Upper lobe of right lung (tissue), 1 donor: ENCODE measurements at regions not wholly inside any gene's neighbourhood (a gene's known extent, or its start where the extent isn't known, plus 50 kb on each side); places are given as distances from the start of the nearest gene placed in this dataset.

Experiments used
- ATAC-seq: fragments of 200-7000 bp; cut with Tn5 transposase; one replicate; pipeline ENCODE4 v1.9.1; 2020; ENCODE audit warnings: mild to moderate bottlenecking, moderate library complexity
- DNase-seq: peaks from one replicate; pipeline ENCODE4 v3.0.0-alpha.2; 2020
- H3K27ac ChIP-seq: fragments of 200-600 bp; one replicate; pipeline ENCODE4 v1.8.0; 2022
- H3K27me3 ChIP-seq: fragments of 200-600 bp; one replicate; pipeline ENCODE4 v1.8.0; 2022; ENCODE audit warnings: mild to moderate bottlenecking
- H3K36me3 ChIP-seq: fragments of 200-600 bp; one replicate; pipeline ENCODE4 v1.8.0; 2022
- H3K4me1 ChIP-seq: fragments of 200-600 bp; one replicate; pipeline ENCODE4 v1.8.0; 2022
- H3K4me3 ChIP-seq: fragments of 200-600 bp; one replicate; pipeline ENCODE4 v1.8.0; 2022; ENCODE audit warnings: mild to moderate bottlenecking
- H3K9me3 ChIP-seq: fragments of 200-600 bp; one replicate; pipeline ENCODE4 v1.8.0; 2022
- intact Hi-C: fragments of 100-400 bp; cut with DNase I; formaldehyde crosslinking; loops from one replicate; pipeline ENCODE4 v1.11.0; 2022
- TF ChIP-seq, protein P1 (sequence below): fragments of 200-600 bp; IDR thresholded peaks from one replicate; pipeline ENCODE4 v1.8.0; 2022; ENCODE audit warnings: antibody characterized with exemption
- donor health status: DM: no; HTN: yes; CAD: no; lungs with severe emphysema.

DNA sequence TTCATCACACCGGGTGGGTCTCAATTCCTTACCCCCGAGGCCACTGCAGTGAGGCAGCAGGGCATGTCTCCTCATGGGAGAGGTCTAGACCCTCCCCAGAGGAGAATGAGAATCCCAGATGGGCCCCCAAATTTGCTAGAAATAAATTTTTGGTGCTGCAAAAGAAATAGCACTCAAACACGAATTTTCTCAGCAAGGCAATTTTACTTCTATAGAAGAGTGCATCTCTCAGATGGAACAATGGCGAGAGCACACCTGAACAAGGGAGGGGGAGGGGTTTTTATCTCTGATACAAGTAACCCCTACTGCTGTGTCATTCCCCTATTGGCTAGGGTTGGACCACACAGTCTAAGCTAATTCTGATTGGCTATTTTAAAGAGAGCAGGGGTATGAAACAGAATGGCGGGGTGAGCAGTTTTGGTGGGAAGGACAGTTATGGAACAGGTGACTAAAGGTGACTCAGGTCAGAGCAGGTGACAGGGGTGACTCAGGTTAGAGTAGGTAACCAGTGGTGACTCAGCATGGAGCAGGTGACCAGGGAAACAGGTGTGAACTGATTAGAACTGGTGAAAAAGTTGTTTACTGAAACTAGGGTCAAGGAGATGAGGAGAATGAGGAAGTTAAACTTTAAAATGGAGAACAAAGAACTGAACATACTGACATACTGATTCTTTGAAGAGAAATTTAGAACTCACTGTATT, 93.0 kb upstream of the WNT7A start:
- no peak for ATAC-seq
- Histone ChIP-seq H3K36me3 (no peaks in the 10 kb centered on the region), H3K27ac (no peak overlapping the region), H3K9me3 (no peaks in the 10 kb centered on the region), H3K27me3 (no peaks in the 10 kb centered on the region), H3K4me3 (no peak overlapping the region), H3K4me1 (no peaks in the 10 kb centered on the region)
- DNase-seq: no peak
- TF ChIP-seq, protein P1, sequence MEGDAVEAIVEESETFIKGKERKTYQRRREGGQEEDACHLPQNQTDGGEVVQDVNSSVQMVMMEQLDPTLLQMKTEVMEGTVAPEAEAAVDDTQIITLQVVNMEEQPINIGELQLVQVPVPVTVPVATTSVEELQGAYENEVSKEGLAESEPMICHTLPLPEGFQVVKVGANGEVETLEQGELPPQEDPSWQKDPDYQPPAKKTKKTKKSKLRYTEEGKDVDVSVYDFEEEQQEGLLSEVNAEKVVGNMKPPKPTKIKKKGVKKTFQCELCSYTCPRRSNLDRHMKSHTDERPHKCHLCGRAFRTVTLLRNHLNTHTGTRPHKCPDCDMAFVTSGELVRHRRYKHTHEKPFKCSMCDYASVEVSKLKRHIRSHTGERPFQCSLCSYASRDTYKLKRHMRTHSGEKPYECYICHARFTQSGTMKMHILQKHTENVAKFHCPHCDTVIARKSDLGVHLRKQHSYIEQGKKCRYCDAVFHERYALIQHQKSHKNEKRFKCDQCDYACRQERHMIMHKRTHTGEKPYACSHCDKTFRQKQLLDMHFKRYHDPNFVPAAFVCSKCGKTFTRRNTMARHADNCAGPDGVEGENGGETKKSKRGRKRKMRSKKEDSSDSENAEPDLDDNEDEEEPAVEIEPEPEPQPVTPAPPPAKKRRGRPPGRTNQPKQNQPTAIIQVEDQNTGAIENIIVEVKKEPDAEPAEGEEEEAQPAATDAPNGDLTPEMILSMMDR: no peak
- intact Hi-C loops: no loop called here

DNA sequence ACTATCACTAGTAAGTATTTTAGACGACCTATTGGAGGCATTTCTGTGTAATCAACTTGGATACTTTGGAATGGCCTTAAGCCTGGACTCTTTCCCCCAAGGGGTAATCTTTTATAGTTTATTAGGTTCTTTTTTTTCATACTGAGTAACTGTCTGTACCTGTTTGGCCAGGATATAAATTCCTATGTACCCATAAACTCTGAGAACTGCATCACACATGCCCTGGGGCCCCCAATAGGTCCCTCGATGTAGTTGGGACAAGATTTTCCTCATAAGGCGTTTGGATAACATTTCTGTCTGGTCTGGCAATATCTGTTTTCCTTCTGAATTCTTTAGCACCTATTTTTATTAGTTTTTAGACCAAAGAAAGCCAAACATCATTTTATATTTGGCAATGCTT, 86.4 kb upstream of the WNT7A start:
- H3K9me3 ChIP-seq: no peaks in the 10 kb centered on the region
- no peaks in the 10 kb centered on the region for H3K36me3 ChIP-seq
- H3K27me3 ChIP-seq: no peaks in the 10 kb centered on the region
- intact Hi-C loops: no loop called here
- no peak overlapping the region for H3K4me3 ChIP-seq
- no peak overlapping the region for H3K27ac ChIP-seq
- no peaks in the 10 kb centered on the region for H3K4me1 ChIP-seq
- TF ChIP-seq, protein P1: no peak
- no peak for ATAC-seq
- DNase-seq: no peak

DNA sequence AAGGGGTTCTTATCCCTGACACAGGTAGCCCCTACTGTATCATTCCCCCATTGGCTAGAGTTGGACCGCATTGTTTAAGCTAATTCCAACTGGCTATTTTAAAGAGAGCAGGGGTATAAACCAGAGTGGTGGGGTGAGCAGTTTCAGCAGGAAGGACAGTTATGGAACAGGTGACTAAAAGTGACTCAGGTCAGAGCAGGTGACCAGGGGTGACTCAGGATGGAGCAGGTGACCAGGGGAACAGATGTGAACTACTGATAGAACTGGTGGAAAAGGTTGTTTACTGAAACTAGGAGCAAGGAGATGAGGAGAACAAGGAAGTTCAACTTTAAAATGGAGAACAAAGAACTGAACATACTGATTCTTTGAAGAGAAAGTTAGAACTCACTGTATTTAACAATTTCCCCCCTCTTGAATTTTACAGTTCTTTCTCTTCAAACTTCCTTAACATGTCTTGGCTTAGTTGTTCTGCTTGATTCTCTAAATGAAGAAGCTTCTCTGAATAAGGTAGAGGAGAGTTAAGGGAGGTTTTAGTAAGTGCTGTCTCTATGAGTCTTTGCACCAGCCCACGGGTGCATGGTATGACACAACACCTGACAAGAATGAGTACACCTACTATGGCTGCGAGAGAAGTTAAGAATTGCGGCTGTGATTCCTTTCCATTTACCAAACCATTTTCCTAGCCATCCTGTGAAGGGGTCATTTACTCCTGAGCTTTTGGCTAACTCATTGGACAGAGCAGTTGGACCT, 83.4 kb upstream of the WNT7A start:
- Histone ChIP-seq H3K27me3 (no peaks in the 10 kb centered on the region), H3K9me3 (no peaks in the 10 kb centered on the region), H3K4me3 (no peak overlapping the region), H3K4me1 (no peaks in the 10 kb centered on the region), H3K27ac (no peak overlapping the region), H3K36me3 (no peaks in the 10 kb centered on the region)
- DNase-seq (no peak), ATAC-seq (no peak)
- TF ChIP-seq, protein P1: no peak
- intact Hi-C loops: no loop called here

DNA sequence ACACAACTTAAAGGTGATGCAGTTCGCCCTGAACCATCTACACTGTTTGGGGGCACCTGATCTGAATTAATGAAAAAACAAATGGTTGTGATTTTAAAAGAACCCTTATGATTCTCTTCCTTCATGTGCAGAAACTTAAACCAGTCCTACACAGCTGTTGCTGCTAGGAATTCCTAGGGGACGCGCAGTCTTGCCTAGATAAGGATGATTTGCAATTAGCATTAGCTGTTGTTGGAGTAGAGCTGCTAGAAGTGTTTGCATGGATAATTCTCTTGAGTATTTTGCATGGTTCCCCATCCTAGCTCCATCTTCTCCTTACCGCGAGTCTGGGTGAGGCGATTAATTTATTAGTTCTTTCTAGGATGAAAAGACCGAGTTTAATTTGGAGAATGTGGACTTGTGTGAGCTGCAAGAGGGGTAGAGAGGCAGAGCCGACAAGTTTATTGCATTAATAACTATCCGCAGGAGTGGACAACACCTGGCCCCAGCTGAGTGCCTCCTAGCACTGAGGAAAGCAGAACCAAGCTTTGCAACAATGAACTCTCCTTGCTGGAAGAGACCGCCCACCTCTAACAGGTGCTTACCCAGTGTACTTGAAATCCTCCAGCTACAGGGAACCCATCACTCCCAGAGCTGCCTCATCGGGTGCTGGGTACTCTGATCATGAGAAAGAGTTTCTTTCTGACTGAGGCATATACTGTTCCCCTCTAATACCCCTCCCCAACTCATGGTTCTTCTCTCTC, 75.0 kb upstream of the WNT7A start:
- Histone ChIP-seq H3K4me3 (no peak overlapping the region), H3K27ac (no peak overlapping the region), H3K4me1 (no peaks in the 10 kb centered on the region), H3K27me3 (no peaks in the 10 kb centered on the region), H3K9me3 (no peaks in the 10 kb centered on the region), H3K36me3 (no peaks in the 10 kb centered on the region)
- DNase-seq (no peak), ATAC-seq (no peak)
- TF ChIP-seq, protein P1: no peak
- intact Hi-C loops: no loop called here

DNA sequence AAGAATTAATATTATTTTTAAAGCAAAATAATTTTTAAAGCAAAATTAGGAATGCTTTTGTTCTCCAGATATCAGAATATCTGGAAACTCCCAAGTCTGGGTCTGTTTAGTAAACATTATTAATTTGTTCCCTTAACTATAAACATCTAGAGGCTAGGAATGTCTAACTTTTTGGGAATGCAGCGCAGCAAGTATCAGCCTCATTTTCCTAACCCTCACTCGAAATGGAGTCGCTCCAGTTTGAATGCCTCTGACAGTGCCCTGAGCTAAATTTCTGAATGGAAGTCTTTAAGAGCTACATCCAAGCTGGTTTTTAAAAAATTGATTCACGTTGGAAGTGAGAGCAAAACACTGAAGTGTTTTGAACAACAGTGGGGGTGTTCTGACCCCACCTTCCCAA, 74.4 kb upstream of the WNT7A start:
- ATAC-seq (no peak), DNase-seq (no peak)
- H3K4me3 ChIP-seq: no peak overlapping the region
- no peaks in the 10 kb centered on the region for H3K36me3 ChIP-seq
- H3K27me3 ChIP-seq: no peaks in the 10 kb centered on the region
- H3K27ac ChIP-seq: no peak overlapping the region
- H3K4me1 ChIP-seq: no peaks in the 10 kb centered on the region
- TF ChIP-seq, protein P1: no peak
- no peaks in the 10 kb centered on the region for H3K9me3 ChIP-seq
- intact Hi-C loops: no loop called here
